SH-SY5Y (cell line): ENCODE measurements at regions not wholly inside any gene's neighbourhood (a gene's known extent, or its start where the extent isn't known, plus 50 kb on each side); places are given as distances from the start of the nearest gene placed in this dataset.

ENCODE experiments used
- GATA2 ChIP-seq: IDR thresholded peaks from 2 replicates; pipeline ENCODE4 v1.6.1; 2011; ENCODE audit warnings: mild to moderate bottlenecking, low read depth, low read length
- GATA3 ChIP-seq: IDR thresholded peaks from 2 replicates; pipeline ENCODE4 v1.6.1; 2011; ENCODE audit warnings: low read depth, mild to moderate bottlenecking, low read length, moderate library complexity

DNA sequence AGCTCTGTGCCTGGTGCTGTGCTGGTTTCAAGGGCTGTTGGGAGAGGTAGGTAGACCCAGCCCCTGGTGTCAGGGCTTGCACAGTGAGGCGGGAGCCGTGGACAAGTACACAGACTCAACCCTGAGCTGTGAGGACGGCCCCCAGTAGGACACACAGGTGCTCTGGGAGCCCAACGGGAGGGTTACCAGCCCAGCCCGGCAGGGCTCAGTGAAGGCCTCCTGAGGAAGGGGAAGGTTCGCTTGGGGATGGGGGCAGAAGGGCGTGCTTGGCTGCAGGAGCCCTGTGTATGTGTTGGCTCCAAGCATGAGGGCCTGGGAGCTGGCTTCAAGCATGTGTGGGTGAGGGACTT lies 58.9 kb downstream of the SLC25A47 start:
- no peak for TF ChIP-seq GATA2
- TF ChIP-seq GATA3 = no peak
